ENCODE measurements at regions not wholly inside any gene's neighbourhood (a gene's known extent, or its start where the extent isn't known, plus 50 kb on each side); places are given as distances from the start of the nearest gene placed in this dataset.

DNA sequence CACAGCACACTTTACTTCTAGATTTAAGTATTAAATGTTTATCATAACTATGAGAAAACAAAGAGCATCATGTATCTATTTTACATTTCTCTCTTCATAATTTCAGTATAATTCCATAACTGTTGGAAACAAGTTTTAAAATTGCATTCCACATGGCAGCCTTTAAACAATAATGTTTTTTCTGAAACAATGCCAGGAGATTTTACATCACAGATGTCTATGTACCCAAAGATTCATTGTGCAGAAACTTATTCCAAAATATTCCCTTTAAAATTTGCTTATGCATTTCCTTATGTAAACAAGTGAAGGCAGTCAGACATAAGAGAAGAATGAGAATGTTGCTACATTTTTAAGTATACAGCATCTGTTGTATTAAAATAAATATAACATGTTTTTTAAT lies 324.9 kb upstream of the COL8A1 start:
- no peak for TF ChIP-seq TAF1 (IDR thresholded peaks at IDR 0.05; ENCODE audit: borderline replicate concordance, low read depth, low read length)
- no peak for TF ChIP-seq POLR2A (IDR thresholded peaks at IDR 0.05; ENCODE audit: low read depth, low read length)

All from GM12892 (cell line).